SK-N-SH treated with all-trans-retinoic acid at 6 μM for 48 hours (cell line): ENCODE measurements at regions not wholly inside any gene's neighbourhood (a gene's known extent, or its start where the extent isn't known, plus 50 kb on each side); places are given as distances from the start of the nearest gene placed in this dataset.

Experiments
- ATAC-seq: fragments of 200-7000 bp; cut with Tn5 transposase; 3 replicates; pipeline ENCODE4 v1.9.1; 2020; ENCODE audit warnings: mild to moderate bottlenecking, moderate library complexity
- ARNTL ChIP-seq: fragments of 450-650 bp; formaldehyde crosslinking; IDR thresholded peaks from 2 replicates; pipeline ENCODE4 v1.5.0; 2020; ENCODE audit warnings: low read depth, mild to moderate bottlenecking, moderate library complexity, borderline replicate concordance
- BACH2 ChIP-seq: fragments of 250-450 bp; sonication (Bioruptor Pico); IDR thresholded peaks from 2 replicates; pipeline ENCODE4 v1.9.0; 2021; ENCODE audit warnings: mild to moderate bottlenecking, borderline replicate concordance
- ESRRG ChIP-seq: fragments of 250-450 bp; sonication (Bioruptor Pico); IDR thresholded peaks from 2 replicates; pipeline ENCODE4 v1.6.1; 2021; ENCODE audit warnings: mild to moderate bottlenecking
- GLIS3 ChIP-seq: fragments of 250-450 bp; sonication (Bioruptor Pico); IDR thresholded peaks from 2 replicates; pipeline ENCODE4 v1.5.0; 2020; ENCODE audit warnings: mild to moderate bottlenecking, moderate library complexity
- ISL1 ChIP-seq: fragments of 250-450 bp; sonication (Bioruptor Pico); IDR thresholded peaks from 2 replicates; pipeline ENCODE4 v2.1.2; 2022; ENCODE audit warnings: mild to moderate bottlenecking, moderate library complexity
- OSR1 ChIP-seq: fragments of 250-450 bp; sonication (Bioruptor Pico); IDR thresholded peaks from 2 replicates; pipeline ENCODE4 v1.8.0; 2022; ENCODE audit warnings: moderate library complexity, mild to moderate bottlenecking, inconsistent platforms
- POU6F1 ChIP-seq: fragments of 250-450 bp; sonication (Bioruptor Pico); IDR thresholded peaks from 2 replicates; pipeline ENCODE4 v1.8.0; 2021; ENCODE audit warnings: low read depth, mild to moderate bottlenecking, moderate library complexity, borderline replicate concordance
- PPARA ChIP-seq: fragments of 250-450 bp; sonication (Bioruptor Pico); IDR thresholded peaks from 2 replicates; pipeline ENCODE4 v1.5.0; 2020; ENCODE audit warnings: mild to moderate bottlenecking, borderline replicate concordance
- SNAI2 ChIP-seq: fragments of 250-450 bp; sonication (Bioruptor Pico); IDR thresholded peaks from 2 replicates; pipeline ENCODE4 v1.5.0; 2020; ENCODE audit warnings: mild to moderate bottlenecking, moderate library complexity
- TCF4 ChIP-seq: fragments of 250-450 bp; sonication (Bioruptor Pico); IDR thresholded peaks from 2 replicates; pipeline ENCODE4 v1.8.0; 2021; ENCODE audit warnings: mild to moderate bottlenecking, moderate library complexity, borderline replicate concordance
- TOX ChIP-seq: fragments of 250-450 bp; sonication (Bioruptor Pico); IDR thresholded peaks from 2 replicates; pipeline ENCODE4 v1.8.0; 2021; ENCODE audit warnings: mild to moderate bottlenecking, moderate library complexity, borderline replicate concordance
- TSHZ2 ChIP-seq: fragments of 250-450 bp; sonication (Bioruptor Pico); IDR thresholded peaks from 2 replicates; pipeline ENCODE4 v1.5.0; 2020; ENCODE audit warnings: mild to moderate bottlenecking, moderate library complexity
- ZC3H10 ChIP-seq: fragments of 250-450 bp; sonication (Bioruptor Pico); IDR thresholded peaks from 2 replicates; pipeline ENCODE4 v1.5.1; 2021; ENCODE audit warnings: mild to moderate bottlenecking, moderate library complexity
- ZFP3 ChIP-seq: fragments of 250-450 bp; sonication (Bioruptor Pico); IDR thresholded peaks from 2 replicates; pipeline ENCODE4 v1.5.0; 2020; ENCODE audit warnings: mild to moderate bottlenecking, moderate library complexity
- ZNF565 ChIP-seq: fragments of 450-650 bp; formaldehyde crosslinking; conservative IDR thresholded peaks from 2 replicates; pipeline ENCODE4 v1.5.0; 2020; ENCODE audit warnings: low read depth, mild to moderate bottlenecking, moderate library complexity
- ZNF70 ChIP-seq: fragments of 450-650 bp; formaldehyde crosslinking; IDR thresholded peaks from 2 replicates; pipeline ENCODE4 v1.5.0; 2020; ENCODE audit warnings: mild to moderate bottlenecking, moderate library complexity
- ZNF8 ChIP-seq: fragments of 450-650 bp; formaldehyde crosslinking; IDR thresholded peaks from 2 replicates; pipeline ENCODE4 v1.5.0; 2020; ENCODE audit warnings: mild to moderate bottlenecking, moderate library complexity
- TF ChIP-seq, protein P1 (sequence below): fragments of 250-450 bp; sonication (Bioruptor Pico); IDR thresholded peaks from 2 replicates; pipeline ENCODE4 v1.8.0; 2020; ENCODE audit warnings: mild to moderate bottlenecking, moderate library complexity, borderline replicate concordance
- TF ChIP-seq, protein P2 (sequence below): fragments of 250-450 bp; sonication (Bioruptor Pico); IDR thresholded peaks from 2 replicates; pipeline ENCODE4 v1.5.1; 2020; ENCODE audit warnings: low read depth, mild to moderate bottlenecking, moderate library complexity
- TF ChIP-seq, protein P3 (sequence below): fragments of 250-450 bp; sonication (Bioruptor Pico); IDR thresholded peaks from 2 replicates; pipeline ENCODE4 v1.5.1; 2021; ENCODE audit warnings: mild to moderate bottlenecking, moderate library complexity

GRCh38 chr18:45435810-45436209, 179.5 kb upstream of the SLC14A2 start:
- ATAC-seq: no peak
- TF ChIP-seq TCF4 (CRISPR knock-in tag): no peak
- no peak for TF ChIP-seq GLIS3 (CRISPR knock-in tag)

- TF ChIP-seq GLIS3 (CRISPR knock-in tag): no peak
- no peak for TF ChIP-seq ARNTL (CRISPR knock-in tag)
- no peak for TF ChIP-seq TOX (CRISPR knock-in tag)
- TF ChIP-seq ZNF8: no peak
- TF ChIP-seq, protein P1, sequence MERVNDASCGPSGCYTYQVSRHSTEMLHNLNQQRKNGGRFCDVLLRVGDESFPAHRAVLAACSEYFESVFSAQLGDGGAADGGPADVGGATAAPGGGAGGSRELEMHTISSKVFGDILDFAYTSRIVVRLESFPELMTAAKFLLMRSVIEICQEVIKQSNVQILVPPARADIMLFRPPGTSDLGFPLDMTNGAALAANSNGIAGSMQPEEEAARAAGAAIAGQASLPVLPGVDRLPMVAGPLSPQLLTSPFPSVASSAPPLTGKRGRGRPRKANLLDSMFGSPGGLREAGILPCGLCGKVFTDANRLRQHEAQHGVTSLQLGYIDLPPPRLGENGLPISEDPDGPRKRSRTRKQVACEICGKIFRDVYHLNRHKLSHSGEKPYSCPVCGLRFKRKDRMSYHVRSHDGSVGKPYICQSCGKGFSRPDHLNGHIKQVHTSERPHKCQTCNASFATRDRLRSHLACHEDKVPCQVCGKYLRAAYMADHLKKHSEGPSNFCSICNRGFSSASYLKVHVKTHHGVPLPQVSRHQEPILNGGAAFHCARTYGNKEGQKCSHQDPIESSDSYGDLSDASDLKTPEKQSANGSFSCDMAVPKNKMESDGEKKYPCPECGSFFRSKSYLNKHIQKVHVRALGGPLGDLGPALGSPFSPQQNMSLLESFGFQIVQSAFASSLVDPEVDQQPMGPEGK: no peak
- no peak for TF ChIP-seq ISL1 (CRISPR knock-in tag)
- TF ChIP-seq ZFP3 (CRISPR knock-in tag): no peak
- TF ChIP-seq, protein P2, sequence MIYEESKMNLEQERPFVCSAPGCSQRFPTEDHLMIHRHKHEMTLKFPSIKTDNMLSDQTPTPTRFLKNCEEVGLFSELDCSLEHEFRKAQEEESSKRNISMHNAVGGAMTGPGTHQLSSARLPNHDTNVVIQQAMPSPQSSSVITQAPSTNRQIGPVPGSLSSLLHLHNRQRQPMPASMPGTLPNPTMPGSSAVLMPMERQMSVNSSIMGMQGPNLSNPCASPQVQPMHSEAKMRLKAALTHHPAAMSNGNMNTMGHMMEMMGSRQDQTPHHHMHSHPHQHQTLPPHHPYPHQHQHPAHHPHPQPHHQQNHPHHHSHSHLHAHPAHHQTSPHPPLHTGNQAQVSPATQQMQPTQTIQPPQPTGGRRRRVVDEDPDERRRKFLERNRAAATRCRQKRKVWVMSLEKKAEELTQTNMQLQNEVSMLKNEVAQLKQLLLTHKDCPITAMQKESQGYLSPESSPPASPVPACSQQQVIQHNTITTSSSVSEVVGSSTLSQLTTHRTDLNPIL (CRISPR knock-in tag): no peak
- no peak for TF ChIP-seq ZC3H10 (CRISPR knock-in tag)
- no peak for TF ChIP-seq POU6F1 (CRISPR knock-in tag)
- no peak for TF ChIP-seq ZNF70 (CRISPR knock-in tag)
- no peak for TF ChIP-seq OSR1 (CRISPR knock-in tag)
- TF ChIP-seq BACH2 (CRISPR knock-in tag): no peak
- no peak for TF ChIP-seq PPARA (CRISPR knock-in tag)
- TF ChIP-seq TCF4 (CRISPR knock-in tag): no peak
- no peak for TF ChIP-seq SNAI2 (CRISPR knock-in tag)
- TF ChIP-seq, protein P3, sequence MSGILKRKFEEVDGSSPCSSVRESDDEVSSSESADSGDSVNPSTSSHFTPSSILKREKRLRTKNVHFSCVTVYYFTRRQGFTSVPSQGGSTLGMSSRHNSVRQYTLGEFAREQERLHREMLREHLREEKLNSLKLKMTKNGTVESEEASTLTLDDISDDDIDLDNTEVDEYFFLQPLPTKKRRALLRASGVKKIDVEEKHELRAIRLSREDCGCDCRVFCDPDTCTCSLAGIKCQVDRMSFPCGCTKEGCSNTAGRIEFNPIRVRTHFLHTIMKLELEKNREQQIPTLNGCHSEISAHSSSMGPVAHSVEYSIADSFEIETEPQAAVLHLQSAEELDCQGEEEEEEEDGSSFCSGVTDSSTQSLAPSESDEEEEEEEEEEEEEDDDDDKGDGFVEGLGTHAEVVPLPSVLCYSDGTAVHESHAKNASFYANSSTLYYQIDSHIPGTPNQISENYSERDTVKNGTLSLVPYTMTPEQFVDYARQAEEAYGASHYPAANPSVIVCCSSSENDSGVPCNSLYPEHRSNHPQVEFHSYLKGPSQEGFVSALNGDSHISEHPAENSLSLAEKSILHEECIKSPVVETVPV (CRISPR knock-in tag): no peak
- no peak for TF ChIP-seq TSHZ2 (CRISPR knock-in tag)
- no peak for ATAC-seq
Measured at GRCh38 chr18:45437366-45437765, 177.9 kb upstream of the SLC14A2 start.

GRCh38 chr18:45439851-45440645, 175.2 kb upstream of the SLC14A2 start:
- peak; percentile 35; the same call in 2 of the 3 replicates for ATAC-seq
- TF ChIP-seq BACH2 (CRISPR knock-in tag) (no peak), TCF4 (CRISPR knock-in tag) (no peak), ZNF8 (no peak), ARNTL (CRISPR knock-in tag) (no peak), ZFP3 (CRISPR knock-in tag) (no peak), POU6F1 (CRISPR knock-in tag) (no peak), ESRRG (CRISPR knock-in tag) (no peak), TOX (CRISPR knock-in tag) (no peak), ZC3H10 (CRISPR knock-in tag) (no peak), OSR1 (CRISPR knock-in tag) (no peak), ZNF70 (CRISPR knock-in tag) (no peak), GLIS3 (CRISPR knock-in tag) (no peak), ZNF565 (CRISPR knock-in tag) (no peak)
- TF ChIP-seq, protein P1: no peak
